Skin of body (tissue), 1 donor: ENCODE measurements at regions not wholly inside any gene's neighbourhood (a gene's known extent, or its start where the extent isn't known, plus 50 kb on each side); places are given as distances from the start of the nearest gene placed in this dataset.
A peak's percentile ranks its signal among the peaks of the same experiment; 100 is the strongest.

ENCODE experiments used
- DNase-seq: peaks from one replicate; lab custom pipeline; 2025; lab: John Stamatoyannopoulos, UW

GRCh38 chr10:75347186-75347585 is 54.4 kb downstream of the ZNF503 start:
- DNase-seq: no peak

- no peak for DNase-seq
These were observed 55.8 kb downstream of the ZNF503 start for GRCh38 chr10:75345738-75346137.

DNA sequence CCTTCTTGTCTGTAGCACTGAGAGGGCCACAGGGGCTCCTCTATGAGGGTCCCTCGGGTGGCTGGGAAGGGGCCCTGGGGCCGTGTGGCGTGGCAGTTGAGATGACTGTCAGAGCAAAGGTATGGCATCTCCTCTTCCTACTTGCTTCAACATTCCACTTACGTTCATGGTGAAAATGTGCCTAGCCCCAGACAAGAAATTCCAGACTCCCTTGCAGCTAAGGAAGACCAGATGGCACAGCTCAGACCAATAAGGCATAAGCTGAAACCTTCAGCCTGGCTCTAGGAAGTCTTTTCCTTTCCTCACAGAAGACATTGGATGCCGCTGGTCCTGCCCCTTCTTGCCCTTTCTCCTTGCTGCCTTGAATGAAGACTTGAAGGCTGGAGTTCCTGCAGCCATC is 57.4 kb downstream of the ZNF503 start:
- DNase-seq: no peak

DNA sequence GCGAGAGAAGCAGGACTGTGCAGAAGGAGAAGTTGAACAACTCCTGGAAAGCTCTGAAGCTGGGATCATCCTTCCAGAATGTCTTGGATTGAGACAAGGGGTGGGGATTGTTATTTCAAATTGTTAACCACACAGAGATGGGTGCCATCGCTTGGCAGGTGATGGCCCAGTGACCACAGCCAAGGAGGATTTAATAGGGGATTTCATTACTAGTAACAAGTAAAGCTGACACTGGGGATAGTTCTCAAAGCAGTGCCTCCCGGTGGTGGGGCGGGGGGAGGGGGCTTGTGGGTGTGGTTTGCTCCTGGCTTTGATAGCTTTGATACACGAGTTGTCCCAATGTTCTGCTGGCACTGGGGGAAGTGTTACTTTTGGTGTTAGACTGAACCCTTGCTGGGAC is 59.2 kb downstream of the ZNF503 start:
- no peak for DNase-seq

- no peak for DNase-seq
These were observed 65.6 kb downstream of the ZNF503 start for GRCh38 chr10:75335983-75336382.

DNA sequence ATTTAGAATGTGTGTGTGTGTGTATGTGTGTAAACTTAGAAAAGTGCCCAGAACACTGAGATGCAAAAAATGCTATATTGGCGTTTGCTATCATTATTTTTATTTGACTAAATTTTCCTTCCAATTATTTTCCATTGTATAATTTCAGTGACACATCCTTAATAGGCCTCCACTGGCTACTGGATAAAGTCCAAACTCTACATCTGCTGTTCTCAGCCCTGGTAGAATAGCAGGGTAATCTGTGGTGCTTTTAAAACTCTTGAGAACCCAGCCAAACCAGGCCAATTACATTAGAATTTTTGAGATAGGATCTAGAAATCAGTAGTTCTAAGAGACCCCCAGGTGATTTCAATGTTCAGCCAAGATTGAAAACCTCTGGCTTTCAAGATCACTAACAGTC is 66.4 kb downstream of the ZNF503 start:
- peak; percentile 35 for DNase-seq

GRCh38 chr10:75334720-75335119 is 66.8 kb downstream of the ZNF503 start:
- DNase-seq: peak; percentile 38

- no peak for DNase-seq
These were observed 69.5 kb downstream of the ZNF503 start for GRCh38 chr10:75332081-75332480.

GRCh38 chr10:75331081-75331480 is 70.5 kb downstream of the ZNF503 start:
- peak; percentile 48 for DNase-seq

DNA sequence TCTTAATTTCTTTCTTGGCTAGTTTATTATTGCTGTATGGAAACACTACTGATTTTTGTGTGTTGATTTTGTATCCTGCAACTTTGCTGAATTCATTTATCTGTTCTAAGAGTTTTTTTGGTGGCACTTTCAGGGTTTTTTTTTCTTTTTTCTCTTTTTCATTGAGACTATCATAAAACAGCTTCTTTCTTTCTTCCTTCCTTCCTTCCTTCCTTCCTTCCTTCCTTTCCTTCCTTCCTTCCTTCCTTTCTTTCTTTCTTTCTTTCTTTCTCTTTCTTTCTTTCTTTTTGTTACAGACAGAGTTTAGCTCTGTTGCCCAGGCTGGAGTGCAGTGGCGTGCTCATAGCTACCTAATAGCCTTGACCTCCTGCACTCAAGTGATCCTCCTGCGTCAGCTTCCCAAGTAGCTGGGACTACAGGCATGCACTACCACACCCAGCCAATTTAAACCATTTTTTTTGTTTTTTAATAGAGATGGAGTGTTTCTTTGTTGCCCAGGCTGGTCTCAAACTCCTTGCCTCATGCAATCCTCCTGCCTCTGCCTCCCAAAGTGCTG is 72.3 kb downstream of the ZNF503 start:
- no peak for DNase-seq

- DNase-seq: no peak
These were observed 75.3 kb downstream of the ZNF503 start for GRCh38 chr10:75326306-75326705.

GRCh38 chr10:75319274-75319673 is 82.3 kb downstream of the ZNF503 start:
- no peak for DNase-seq

- no peak for DNase-seq
These were observed 78.8 kb upstream of the COMTD1 start for GRCh38 chr10:75314570-75314969.

- no peak for DNase-seq
These were observed 76.7 kb upstream of the COMTD1 start for GRCh38 chr10:75312440-75312839.

DNA sequence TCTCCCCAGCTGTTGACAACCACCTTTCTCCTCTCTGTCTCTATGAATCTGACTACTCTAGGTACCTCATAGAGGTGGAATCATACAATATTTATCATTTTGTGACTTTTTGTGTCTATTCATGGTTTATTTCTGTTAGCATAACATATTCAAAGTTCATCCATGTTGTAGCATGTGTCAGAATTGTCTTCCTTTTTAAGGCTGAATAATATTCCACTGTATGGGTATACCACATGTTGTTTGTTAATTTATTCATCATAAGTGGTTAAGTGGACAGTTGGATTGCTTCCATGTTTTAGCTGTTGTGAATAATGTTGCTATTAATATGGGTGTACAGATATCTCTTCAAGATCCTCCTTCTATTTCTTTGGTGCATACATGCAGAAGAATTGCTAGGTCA is 69.9 kb upstream of the COMTD1 start:
- DNase-seq: no peak

DNA sequence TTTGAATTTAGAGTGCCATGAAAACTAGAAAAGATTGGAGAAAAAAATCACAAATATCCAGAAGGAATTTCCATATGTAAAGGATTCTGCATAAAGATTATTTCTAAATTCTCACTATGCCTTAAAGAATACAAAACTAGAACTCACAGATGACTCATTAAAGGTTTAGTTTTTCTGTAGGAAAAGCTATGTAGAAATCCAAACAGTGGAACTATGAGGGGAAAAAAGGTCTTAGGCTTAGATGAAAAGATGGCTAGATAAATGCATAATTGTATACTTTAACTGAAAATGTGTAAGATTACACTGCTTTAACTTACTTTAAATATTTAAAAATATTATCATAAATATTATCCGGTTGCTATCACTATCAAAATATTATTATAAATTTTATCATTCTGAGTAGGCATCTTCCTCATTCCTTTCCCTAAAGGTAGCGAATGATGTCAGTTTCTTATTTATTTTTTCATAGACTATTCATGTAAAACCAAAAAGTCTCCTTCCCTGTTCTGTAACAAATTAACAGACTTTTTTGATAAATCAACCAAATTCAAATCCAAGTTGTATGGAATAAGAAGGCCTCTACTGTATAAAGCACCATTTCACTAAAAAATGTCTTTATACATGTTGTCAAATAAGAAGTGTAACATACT is 69.1 kb upstream of the COMTD1 start:
- no peak for DNase-seq

DNA sequence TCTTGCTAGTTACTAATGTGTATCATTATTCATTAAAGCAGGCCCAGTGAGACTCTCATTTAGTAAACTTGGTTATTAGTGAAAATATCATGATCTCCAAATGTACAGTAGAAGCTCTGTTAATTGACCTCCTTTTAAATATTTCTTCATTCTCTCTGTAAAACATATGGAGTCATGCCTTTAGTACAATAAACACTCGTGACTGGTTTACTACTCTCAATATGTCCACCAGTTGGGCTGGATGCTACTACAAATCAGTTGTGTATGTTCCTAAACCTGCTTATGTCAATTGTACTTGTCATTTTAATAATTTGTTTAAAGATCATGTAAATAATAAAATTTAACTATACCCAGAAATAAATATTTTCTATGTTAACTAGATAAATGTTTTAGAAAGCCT is 68.6 kb upstream of the COMTD1 start:
- no peak for DNase-seq

DNA sequence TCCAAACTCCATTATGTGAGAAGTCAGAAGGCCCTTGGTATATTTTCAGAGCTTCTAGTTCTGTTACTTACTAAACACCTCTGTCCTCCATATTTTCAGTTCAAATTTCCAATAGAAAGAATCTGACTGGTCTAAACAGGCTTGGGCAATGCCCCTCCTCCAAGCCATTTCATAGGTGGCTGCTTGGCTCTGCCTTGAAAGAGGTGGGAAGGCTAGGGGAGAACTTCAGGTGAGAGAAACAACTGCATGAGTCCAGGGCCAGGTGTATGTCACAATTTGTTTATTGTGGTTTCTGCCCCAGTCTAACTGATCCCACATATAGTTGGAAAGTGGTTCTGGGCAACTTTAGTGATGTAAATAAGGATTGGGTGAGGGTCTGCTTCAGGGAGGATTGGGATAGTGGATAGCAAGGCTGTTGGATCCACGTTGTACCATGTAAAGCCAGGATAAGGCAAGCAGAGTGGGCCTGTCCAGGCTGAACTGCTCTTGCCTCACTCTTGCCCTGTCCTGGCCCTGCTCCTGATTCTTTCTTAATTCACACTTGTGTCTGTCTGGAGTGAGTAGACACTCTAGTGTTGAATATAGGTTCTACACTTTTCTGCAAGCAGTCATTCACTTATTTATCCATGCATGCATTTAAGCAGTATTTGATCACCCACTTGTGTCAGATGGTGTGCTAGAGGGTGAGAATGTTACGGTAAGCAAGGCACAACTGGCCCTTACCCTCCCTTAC is 67.5 kb upstream of the COMTD1 start:
- no peak for DNase-seq

DNA sequence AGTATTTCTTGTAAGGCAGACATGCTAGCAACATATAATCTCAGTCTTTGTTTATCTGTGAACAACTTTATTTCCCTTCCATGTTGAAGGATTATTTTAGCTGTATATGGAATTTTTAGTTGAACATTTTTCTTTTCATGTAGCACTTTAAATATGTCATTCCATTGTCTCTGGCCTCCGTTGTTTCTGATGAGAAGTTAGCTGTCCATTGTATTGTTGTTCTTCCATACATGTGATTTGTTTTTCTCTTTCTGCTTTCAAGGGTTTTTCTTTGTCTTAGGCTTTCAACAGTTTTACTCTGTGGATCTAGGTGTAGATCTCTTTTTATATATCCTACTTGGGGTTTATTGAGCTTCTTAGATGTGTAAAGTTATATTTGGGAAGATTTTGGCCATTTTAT is 66.3 kb upstream of the COMTD1 start:
- DNase-seq: no peak

- no peak for DNase-seq
These were observed 61.4 kb upstream of the COMTD1 start for GRCh38 chr10:75297021-75297599.

DNA sequence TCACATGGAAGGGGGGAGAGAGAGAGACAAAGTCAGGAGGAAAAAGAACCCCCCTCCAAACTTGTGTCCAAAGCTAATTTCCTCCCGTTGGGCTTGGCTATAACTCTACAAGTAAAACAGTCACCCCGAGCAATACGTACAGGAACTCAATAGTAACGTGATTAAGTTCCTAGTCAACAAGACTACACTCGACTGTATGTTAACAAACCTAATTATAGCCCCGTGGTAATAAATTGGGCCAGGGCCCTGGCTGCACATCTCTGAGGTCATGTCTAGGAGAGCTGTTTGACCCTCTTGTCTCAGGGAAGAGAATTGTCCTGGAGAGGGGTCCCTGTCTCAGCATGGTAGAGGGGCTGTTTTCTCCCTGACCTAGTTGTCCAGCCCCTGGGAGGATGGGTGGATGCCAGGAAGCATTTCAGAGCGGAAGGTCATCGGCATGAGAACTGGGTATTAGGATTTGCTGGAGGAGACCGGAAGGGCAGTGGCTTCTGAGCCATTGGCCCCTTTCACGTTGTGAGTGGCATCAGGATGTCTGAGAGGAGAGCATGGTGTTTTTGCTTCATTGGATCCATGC is 60.2 kb upstream of the COMTD1 start:
- DNase-seq: peak; percentile 84
